Effector memory CD8-positive, alpha-beta T cell (primary cell): ENCODE measurements at regions not wholly inside any gene's neighbourhood (a gene's known extent, or its start where the extent isn't known, plus 50 kb on each side); places are given as distances from the start of the nearest gene placed in this dataset.

Experiments
- ATAC-seq: fragments of 150-1000 bp; cut with Tn5 transposase; replicated peaks from 2 replicates; pipeline ENCODE4 v1.10.0; 2021; ENCODE audit warnings: mild to moderate bottlenecking, moderate library complexity
- DNase-seq, 3 experiments: peaks; one replicate each; pipeline ENCODE4 v3.0.0; 2021
- H3K27ac Mint-ChIP-seq, 2 donors: one replicate each; pipeline ENCODE4 v1.8.0; 2022; ENCODE audit warnings: mild to moderate bottlenecking in 2 of 2, mixed read lengths in 2 of 2, moderate library complexity in 2 of 2
- H3K27me3 Mint-ChIP-seq, 2 donors: one replicate each; pipeline ENCODE4 v1.8.0; 2022; ENCODE audit warnings: mixed read lengths in 2 of 2
- H3K36me3 Mint-ChIP-seq: one replicate; pipeline ENCODE4 v1.8.0; 2022; ENCODE audit warnings: mild to moderate bottlenecking, moderate library complexity, mixed read lengths; ENCODE audit not compliant: insufficient read depth
- H3K4me1 Mint-ChIP-seq, 2 donors: one replicate each; pipeline ENCODE4 v1.8.0; 2022; ENCODE audit warnings: low read depth in 2 of 2, mixed read lengths in 2 of 2
- H3K4me3 Mint-ChIP-seq, 2 donors: one replicate each; pipeline ENCODE4 v1.8.0; 2022; ENCODE audit warnings: mild to moderate bottlenecking in 2 of 2, mixed read lengths in 2 of 2, moderate library complexity in 2 of 2
- H3K9me3 Mint-ChIP-seq, 2 donors: one replicate each; pipeline ENCODE4 v1.8.0; 2022; ENCODE audit warnings: mixed read lengths in 2 of 2

GRCh38 chr5:5564898-5565297, 142.4 kb downstream of the ICE1 start:
- no peaks in the 10 kb centered on the region for H3K9me3 Mint-ChIP-seq
- H3K27me3 Mint-ChIP-seq, result peaks cover 33 to 76% of the 10 kb centered on the region in 2 donors
- no peaks in the 10 kb centered on the region for H3K4me1 Mint-ChIP-seq
- DNase-seq, result no peak
- ATAC-seq, result no peak
- H3K4me3 Mint-ChIP-seq, result no peak overlapping the region
- no peak overlapping the region for H3K27ac Mint-ChIP-seq
- no peaks in the 10 kb centered on the region for H3K36me3 Mint-ChIP-seq

- Mint-ChIP-seq H3K27ac (no peak overlapping the region), H3K9me3 (no peaks in the 10 kb centered on the region), H3K4me3 (no peak overlapping the region), H3K36me3 (no peaks in the 10 kb centered on the region), H3K27me3 (peaks cover 29 to 69% of the 10 kb centered on the region in 2 donors), H3K4me1 (no peaks in the 10 kb centered on the region)
- ATAC-seq, result no peak
- no peak for DNase-seq
These were observed 137.5 kb downstream of the ICE1 start for GRCh38 chr5:5560016-5560415.

- no peak for DNase-seq
- Mint-ChIP-seq H3K36me3 (no peaks in the 10 kb centered on the region), H3K27me3 (peaks cover 29 to 66% of the 10 kb centered on the region in 2 donors), H3K9me3 (peaks cover 0 to 1% of the 10 kb centered on the region in 2 donors), H3K27ac (no peak overlapping the region), H3K4me3 (no peak overlapping the region), H3K4me1 (no peaks in the 10 kb centered on the region)
- no peak for ATAC-seq
These were observed 136.4 kb downstream of the ICE1 start for GRCh38 chr5:5558638-5559527.

- no peak for DNase-seq
- ATAC-seq, result no peak
- Mint-ChIP-seq H3K27me3 (peaks cover 29 to 66% of the 10 kb centered on the region in 2 donors), H3K4me1 (no peaks in the 10 kb centered on the region), H3K27ac (no peak overlapping the region), H3K4me3 (no peak overlapping the region), H3K9me3 (peaks cover 0 to 1% of the 10 kb centered on the region in 2 donors), H3K36me3 (no peaks in the 10 kb centered on the region)
These were observed 135.6 kb downstream of the ICE1 start for GRCh38 chr5:5558102-5558501.

- DNase-seq (no peak), ATAC-seq (no peak)
- H3K36me3 Mint-ChIP-seq, result no peaks in the 10 kb centered on the region
- peaks cover 26 to 46% of the 10 kb centered on the region in 2 donors for H3K27me3 Mint-ChIP-seq
- no peak overlapping the region for H3K27ac Mint-ChIP-seq
- H3K4me1 Mint-ChIP-seq, result no peaks in the 10 kb centered on the region
- H3K4me3 Mint-ChIP-seq, result no peak overlapping the region
- H3K9me3 Mint-ChIP-seq, result peaks cover 0 to 4% of the 10 kb centered on the region in 2 donors
These were observed 129.0 kb downstream of the ICE1 start for GRCh38 chr5:5551499-5551898.

GRCh38 chr5:5546408-5546807, 123.9 kb downstream of the ICE1 start:
- no peaks in the 10 kb centered on the region for H3K36me3 Mint-ChIP-seq

GRCh38 chr5:5544094-5544663, 121.7 kb downstream of the ICE1 start:
- peaks cover 30 to 35% of the 10 kb centered on the region in 2 donors for H3K27me3 Mint-ChIP-seq
- H3K9me3 Mint-ChIP-seq, result peaks cover 0 to 3% of the 10 kb centered on the region in 2 donors
- no peaks in the 10 kb centered on the region for H3K36me3 Mint-ChIP-seq

More at GRCh38 chr5:5546408-5546807, 123.9 kb downstream of the ICE1 start:
- H3K27ac Mint-ChIP-seq, result no peak overlapping the region
- H3K4me3 Mint-ChIP-seq, result no peak overlapping the region
- peaks cover 0 to 3% of the 10 kb centered on the region in 2 donors for H3K9me3 Mint-ChIP-seq
- H3K27me3 Mint-ChIP-seq, result peaks cover 35 to 36% of the 10 kb centered on the region in 2 donors
- ATAC-seq (no peak), DNase-seq (no peak)
- H3K4me1 Mint-ChIP-seq, result no peaks in the 10 kb centered on the region

GRCh38 chr5:5542654-5543053, 120.2 kb downstream of the ICE1 start:
- Mint-ChIP-seq H3K27me3 (peaks cover 25 to 29% of the 10 kb centered on the region in 2 donors), H3K27ac (no peak overlapping the region), H3K36me3 (no peaks in the 10 kb centered on the region), H3K9me3 (no peaks in the 10 kb centered on the region), H3K4me1 (no peaks in the 10 kb centered on the region), H3K4me3 (no peak overlapping the region)
- DNase-seq, result no peak
- no peak for ATAC-seq

More at GRCh38 chr5:5544094-5544663, 121.7 kb downstream of the ICE1 start:
- DNase-seq (no peak), ATAC-seq (no peak)
- H3K27ac Mint-ChIP-seq, result no peak overlapping the region
- H3K4me1 Mint-ChIP-seq, result no peaks in the 10 kb centered on the region
- no peak overlapping the region for H3K4me3 Mint-ChIP-seq

GRCh38 chr5:5540065-5540464, 117.6 kb downstream of the ICE1 start:
- DNase-seq (no peak), ATAC-seq (no peak)
- Mint-ChIP-seq H3K27ac (no peak overlapping the region), H3K4me3 (no peak overlapping the region), H3K4me1 (no peaks in the 10 kb centered on the region), H3K27me3 (peaks cover 22 to 33% of the 10 kb centered on the region in 2 donors), H3K36me3 (no peaks in the 10 kb centered on the region), H3K9me3 (no peaks in the 10 kb centered on the region)
